Panc1 (cell line): ENCODE measurements at regions not wholly inside any gene's neighbourhood (a gene's known extent, or its start where the extent isn't known, plus 50 kb on each side); places are given as distances from the start of the nearest gene placed in this dataset.
A peak's percentile ranks its signal among the peaks of the same experiment; 100 is the strongest.

Source experiments
- ATAC-seq: fragments of 200-7000 bp; cut with Tn5 transposase; 2 replicates; pipeline ENCODE4 v1.9.1; 2020; ENCODE audit warnings: mild to moderate bottlenecking, moderate library complexity
- BruUV-seq: library from RNA; stranded (reverse); fragments of 400-500 nt; replicated peaks from 2 replicates; lab custom pipeline; 2021; lab: Mats Ljungman, UMichigan
- CTCF ChIA-PET: fragments of 300-600 bp; sonication (Branson Sonifier 250); formaldehyde crosslinking; loops from one replicate; lab custom pipeline; 2022; ENCODE audit warnings: antibody characterized with exemption; lab: Charles Lee
- POLR2A ChIA-PET: fragments of 300-600 bp; sonication (Branson Sonifier 250); formaldehyde crosslinking; loops from one replicate; lab custom pipeline; 2022; ENCODE audit warnings: antibody characterized with exemption; lab: Charles Lee
- DNase-seq: peaks from one replicate; pipeline ENCODE4 v3.0.0-alpha.2; 2010; ENCODE audit warnings: low read depth, low spot score
- H3K27ac ChIP-seq: 2 replicates; pipeline ENCODE4 v1.5.1; 2011; ENCODE audit warnings: mild to moderate bottlenecking, low read length, inconsistent platforms
- H3K27me3 ChIP-seq: fragments of 200-500 bp; sonication (Bioruptor generic); 2 replicates; pipeline ENCODE4 v1.6.0; 2014; ENCODE audit warnings: low read length, inconsistent platforms; ENCODE audit not compliant: control insufficient read depth, insufficient read depth
- H3K36me3 ChIP-seq: fragments of 200-500 bp; sonication (Bioruptor generic); 2 replicates; pipeline ENCODE4 v1.5.1; 2014; ENCODE audit warnings: inconsistent platforms, mild to moderate bottlenecking, low read length, moderate library complexity; ENCODE audit not compliant: control insufficient read depth, insufficient read depth
- H3K4me1 ChIP-seq: 2 replicates; pipeline ENCODE4 v1.5.1; 2011; ENCODE audit warnings: inconsistent platforms, mild to moderate bottlenecking, low read length, moderate library complexity; ENCODE audit not compliant: control insufficient read depth, insufficient read depth
- H3K4me3 ChIP-seq, 2 experiments: 2 replicates each; pipeline ENCODE4 v1.5.1; 2011 to 2012; ENCODE audit warnings: low read depth in 2 of 2, low read length in 2 of 2, mild to moderate bottlenecking in 2 of 2, inconsistent platforms in 1 of 2, moderate library complexity in 1 of 2
- H3K9me3 ChIP-seq: fragments of 200-500 bp; sonication (Bioruptor generic); 2 replicates; pipeline ENCODE4 v1.5.1; 2014; ENCODE audit warnings: low read depth, mild to moderate bottlenecking, inconsistent platforms, low read length, moderate library complexity; ENCODE audit not compliant: control insufficient read depth, insufficient read depth
- POLR2AphosphoS5 ChIP-seq: IDR thresholded peaks from 2 replicates; pipeline ENCODE4 v1.6.1; 2012; ENCODE audit warnings: mild to moderate bottlenecking, low read depth, low read length, moderate library complexity
- SIN3A ChIP-seq: IDR thresholded peaks from 2 replicates; pipeline ENCODE4 v1.6.1; 2012; ENCODE audit warnings: low read depth, mild to moderate bottlenecking, low read length, moderate library complexity, borderline replicate concordance; ENCODE audit not compliant: insufficient read depth
- TCF7L2 ChIP-seq: IDR thresholded peaks from 2 replicates; pipeline ENCODE4 v1.6.1; 2011; ENCODE audit warnings: mild to moderate bottlenecking, low read depth, low read length, inconsistent platforms
- in situ Hi-C: cut with HindIII; loops from 2 replicates; pipeline ENCODE4 v1.10.0; 2016; ENCODE audit warnings: low sequenced_read_pairs, low pct_unique_long_range_greater_than_20kb
- intact Hi-C: fragments of 100-400 bp; cut with micrococcal nuclease; formaldehyde crosslinking; loops from one replicate; pipeline ENCODE4 v1.10.0; 2022; ENCODE audit not compliant: unreplicated experiment
- TF ChIP-seq, protein P1 (sequence below), 2 experiments: IDR thresholded peaks; 2 replicates each; pipeline ENCODE4 v1.6.1; 2011 to 2012; ENCODE audit warnings: low read depth in 2 of 2, control low read depth in 1 of 2, low read length in 1 of 2, mild to moderate bottlenecking in 1 of 2, moderate library complexity in 1 of 2; ENCODE audit not compliant: insufficient read depth in 1 of 2
- TF ChIP-seq, protein P2 (sequence below): fragments of 450-650 bp; IDR thresholded peaks from 2 replicates; pipeline ENCODE4 v1.5.1; 2017; ENCODE audit warnings: mild to moderate bottlenecking

- Histone ChIP-seq H3K27ac (no peak overlapping the region), H3K36me3 (no peaks in the 10 kb centered on the region), H3K9me3 (no peaks in the 10 kb centered on the region), H3K27me3 (peaks cover 8% of the 10 kb centered on the region), H3K4me1 (no peaks in the 10 kb centered on the region), H3K4me3 (no peak overlapping the region)
- CTCF ChIA-PET = no interaction called here
- POLR2A ChIA-PET = no interaction called here
- no TSS peak for BruUV-seq
- TF ChIP-seq TCF7L2 (no peak), SIN3A (no peak), POLR2AphosphoS5 (no peak)
- TF ChIP-seq, protein P1, sequence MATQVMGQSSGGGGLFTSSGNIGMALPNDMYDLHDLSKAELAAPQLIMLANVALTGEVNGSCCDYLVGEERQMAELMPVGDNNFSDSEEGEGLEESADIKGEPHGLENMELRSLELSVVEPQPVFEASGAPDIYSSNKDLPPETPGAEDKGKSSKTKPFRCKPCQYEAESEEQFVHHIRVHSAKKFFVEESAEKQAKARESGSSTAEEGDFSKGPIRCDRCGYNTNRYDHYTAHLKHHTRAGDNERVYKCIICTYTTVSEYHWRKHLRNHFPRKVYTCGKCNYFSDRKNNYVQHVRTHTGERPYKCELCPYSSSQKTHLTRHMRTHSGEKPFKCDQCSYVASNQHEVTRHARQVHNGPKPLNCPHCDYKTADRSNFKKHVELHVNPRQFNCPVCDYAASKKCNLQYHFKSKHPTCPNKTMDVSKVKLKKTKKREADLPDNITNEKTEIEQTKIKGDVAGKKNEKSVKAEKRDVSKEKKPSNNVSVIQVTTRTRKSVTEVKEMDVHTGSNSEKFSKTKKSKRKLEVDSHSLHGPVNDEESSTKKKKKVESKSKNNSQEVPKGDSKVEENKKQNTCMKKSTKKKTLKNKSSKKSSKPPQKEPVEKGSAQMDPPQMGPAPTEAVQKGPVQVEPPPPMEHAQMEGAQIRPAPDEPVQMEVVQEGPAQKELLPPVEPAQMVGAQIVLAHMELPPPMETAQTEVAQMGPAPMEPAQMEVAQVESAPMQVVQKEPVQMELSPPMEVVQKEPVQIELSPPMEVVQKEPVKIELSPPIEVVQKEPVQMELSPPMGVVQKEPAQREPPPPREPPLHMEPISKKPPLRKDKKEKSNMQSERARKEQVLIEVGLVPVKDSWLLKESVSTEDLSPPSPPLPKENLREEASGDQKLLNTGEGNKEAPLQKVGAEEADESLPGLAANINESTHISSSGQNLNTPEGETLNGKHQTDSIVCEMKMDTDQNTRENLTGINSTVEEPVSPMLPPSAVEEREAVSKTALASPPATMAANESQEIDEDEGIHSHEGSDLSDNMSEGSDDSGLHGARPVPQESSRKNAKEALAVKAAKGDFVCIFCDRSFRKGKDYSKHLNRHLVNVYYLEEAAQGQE (IDR thresholded peaks at IDR 0.05; ENCODE audit: insufficient read depth in 1 of 2, low read depth in 2 of 2, low read length in 1 of 2) = no peak
- TF ChIP-seq, protein P2, sequence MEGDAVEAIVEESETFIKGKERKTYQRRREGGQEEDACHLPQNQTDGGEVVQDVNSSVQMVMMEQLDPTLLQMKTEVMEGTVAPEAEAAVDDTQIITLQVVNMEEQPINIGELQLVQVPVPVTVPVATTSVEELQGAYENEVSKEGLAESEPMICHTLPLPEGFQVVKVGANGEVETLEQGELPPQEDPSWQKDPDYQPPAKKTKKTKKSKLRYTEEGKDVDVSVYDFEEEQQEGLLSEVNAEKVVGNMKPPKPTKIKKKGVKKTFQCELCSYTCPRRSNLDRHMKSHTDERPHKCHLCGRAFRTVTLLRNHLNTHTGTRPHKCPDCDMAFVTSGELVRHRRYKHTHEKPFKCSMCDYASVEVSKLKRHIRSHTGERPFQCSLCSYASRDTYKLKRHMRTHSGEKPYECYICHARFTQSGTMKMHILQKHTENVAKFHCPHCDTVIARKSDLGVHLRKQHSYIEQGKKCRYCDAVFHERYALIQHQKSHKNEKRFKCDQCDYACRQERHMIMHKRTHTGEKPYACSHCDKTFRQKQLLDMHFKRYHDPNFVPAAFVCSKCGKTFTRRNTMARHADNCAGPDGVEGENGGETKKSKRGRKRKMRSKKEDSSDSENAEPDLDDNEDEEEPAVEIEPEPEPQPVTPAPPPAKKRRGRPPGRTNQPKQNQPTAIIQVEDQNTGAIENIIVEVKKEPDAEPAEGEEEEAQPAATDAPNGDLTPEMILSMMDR = no peak
- DNase-seq (no peak), ATAC-seq (no peak)
- intact Hi-C loops (loop anchor here (5.0 kb wide), 1 partner anchor 109 kb away; no protein-coding TSS in a partner anchor), in situ Hi-C loops (no loop called here)
Observed at GRCh38 chr1:5621692-5622091, 370.5 kb downstream of the NPHP4 start.

DNA sequence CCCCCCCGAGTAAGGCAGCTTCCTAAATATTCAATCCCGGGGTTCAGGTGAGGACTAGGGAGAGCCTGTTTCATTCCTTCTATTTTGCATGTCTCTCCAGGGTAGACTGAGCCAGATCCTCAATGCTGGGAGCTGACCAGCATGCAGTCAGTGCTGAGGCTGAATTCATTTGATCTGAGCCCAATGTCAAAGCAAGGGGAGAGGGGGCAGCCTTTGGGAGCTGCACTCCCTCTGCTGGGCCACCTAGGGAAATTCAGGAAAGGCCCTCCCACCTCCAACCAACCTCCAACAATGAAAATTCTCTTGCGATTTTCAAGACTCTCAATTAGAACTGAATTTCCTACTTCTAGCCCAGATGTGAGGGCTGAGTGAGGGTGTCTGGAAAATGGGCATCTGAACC lies 371.2 kb downstream of the NPHP4 start:
- Histone ChIP-seq H3K27ac (no peak overlapping the region), H3K27me3 (peaks cover 3% of the 10 kb centered on the region; the same call in 1 of the 2 replicates), H3K4me3 (no peak overlapping the region), H3K9me3 (no peaks in the 10 kb centered on the region), H3K36me3 (no peaks in the 10 kb centered on the region), H3K4me1 (no peaks in the 10 kb centered on the region)
- no TSS peak for BruUV-seq
- in situ Hi-C loops = no loop called here
- CTCF ChIA-PET = interaction anchor here (0.5 kb wide), 1 partner anchor 18 kb away, joined by 6 read pairs; no protein-coding TSS in a partner anchor
- DNase-seq (no peak), ATAC-seq (peak; percentile 78)
- TF ChIP-seq SIN3A = no peak
- TF ChIP-seq, protein P2 = peak; percentile 74
- POLR2A ChIA-PET = no interaction called here
- intact Hi-C loops = loop anchor here (5.0 kb wide), 1 partner anchor 109 kb away; no protein-coding TSS in a partner anchor
